ENCODE measurements at regions not wholly inside any gene's neighbourhood (a gene's known extent, or its start where the extent isn't known, plus 50 kb on each side); places are given as distances from the start of the nearest gene placed in this dataset.

DNA sequence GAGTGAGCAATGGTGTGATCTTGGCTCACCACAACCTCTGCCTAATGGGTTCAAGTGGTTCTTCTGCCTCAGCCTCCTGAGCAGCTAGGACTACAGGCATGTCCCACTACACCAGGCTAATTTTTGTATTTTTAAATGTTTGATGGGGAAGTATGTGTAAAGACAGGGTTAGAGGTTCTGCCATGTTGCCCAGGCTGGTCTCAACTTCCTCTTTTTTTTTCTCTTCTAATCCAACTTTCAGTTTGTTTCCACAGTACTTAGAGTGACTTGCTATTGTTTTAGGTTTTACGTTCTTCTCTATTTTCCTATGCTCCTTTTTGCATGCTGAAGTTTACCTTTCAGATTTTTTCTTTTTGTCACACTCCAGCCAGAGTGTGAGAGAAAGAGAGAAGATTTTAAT, 1433.0 kb downstream of the UQCRFS1 start:
- Histone ChIP-seq H3K4me1 (no peaks in the 10 kb centered on the region), H3K27me3 (no peaks in the 10 kb centered on the region), H3K9me3 (peaks cover 15 to 94% of the 10 kb centered on the region in 2 donors), H3K4me3 (no peak overlapping the region), H3K36me3 (peaks cover 14 to 36% of the 10 kb centered on the region in 2 donors), H3K27ac (no peak overlapping the region)
- intact Hi-C loops (cut with DNase I) = no loop called here
- no peak for DNase-seq (ENCODE audit: low spot score in 2 of 2)
- TF ChIP-seq, protein P1, sequence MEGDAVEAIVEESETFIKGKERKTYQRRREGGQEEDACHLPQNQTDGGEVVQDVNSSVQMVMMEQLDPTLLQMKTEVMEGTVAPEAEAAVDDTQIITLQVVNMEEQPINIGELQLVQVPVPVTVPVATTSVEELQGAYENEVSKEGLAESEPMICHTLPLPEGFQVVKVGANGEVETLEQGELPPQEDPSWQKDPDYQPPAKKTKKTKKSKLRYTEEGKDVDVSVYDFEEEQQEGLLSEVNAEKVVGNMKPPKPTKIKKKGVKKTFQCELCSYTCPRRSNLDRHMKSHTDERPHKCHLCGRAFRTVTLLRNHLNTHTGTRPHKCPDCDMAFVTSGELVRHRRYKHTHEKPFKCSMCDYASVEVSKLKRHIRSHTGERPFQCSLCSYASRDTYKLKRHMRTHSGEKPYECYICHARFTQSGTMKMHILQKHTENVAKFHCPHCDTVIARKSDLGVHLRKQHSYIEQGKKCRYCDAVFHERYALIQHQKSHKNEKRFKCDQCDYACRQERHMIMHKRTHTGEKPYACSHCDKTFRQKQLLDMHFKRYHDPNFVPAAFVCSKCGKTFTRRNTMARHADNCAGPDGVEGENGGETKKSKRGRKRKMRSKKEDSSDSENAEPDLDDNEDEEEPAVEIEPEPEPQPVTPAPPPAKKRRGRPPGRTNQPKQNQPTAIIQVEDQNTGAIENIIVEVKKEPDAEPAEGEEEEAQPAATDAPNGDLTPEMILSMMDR (IDR thresholded peaks at IDR 0.05) = no peak

DNA sequence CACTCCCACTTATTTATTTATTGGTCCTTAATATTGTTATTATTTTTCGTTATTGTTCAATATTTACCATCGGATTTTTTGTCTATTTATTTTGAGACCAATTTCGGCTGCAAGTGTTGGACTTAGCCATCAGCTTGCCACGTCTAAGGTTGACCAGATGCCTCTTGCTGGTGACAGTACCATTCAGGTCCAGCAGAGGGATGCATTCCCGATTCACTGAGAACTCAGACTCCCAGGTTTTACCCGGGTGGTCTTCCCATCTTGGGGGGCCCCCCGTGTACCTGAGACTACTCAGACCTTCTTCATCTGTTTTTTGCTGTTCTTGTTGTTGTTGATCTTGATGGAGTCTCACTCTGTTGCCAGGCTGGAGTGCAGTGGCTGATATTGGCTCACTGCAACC, 1435.2 kb downstream of the UQCRFS1 start:
- intact Hi-C loops (cut with DNase I) = no loop called here
- peaks cover 17 to 37% of the 10 kb centered on the region in 2 donors for H3K36me3 ChIP-seq
- TF ChIP-seq, protein P1 (IDR thresholded peaks at IDR 0.05) = no peak

DNA sequence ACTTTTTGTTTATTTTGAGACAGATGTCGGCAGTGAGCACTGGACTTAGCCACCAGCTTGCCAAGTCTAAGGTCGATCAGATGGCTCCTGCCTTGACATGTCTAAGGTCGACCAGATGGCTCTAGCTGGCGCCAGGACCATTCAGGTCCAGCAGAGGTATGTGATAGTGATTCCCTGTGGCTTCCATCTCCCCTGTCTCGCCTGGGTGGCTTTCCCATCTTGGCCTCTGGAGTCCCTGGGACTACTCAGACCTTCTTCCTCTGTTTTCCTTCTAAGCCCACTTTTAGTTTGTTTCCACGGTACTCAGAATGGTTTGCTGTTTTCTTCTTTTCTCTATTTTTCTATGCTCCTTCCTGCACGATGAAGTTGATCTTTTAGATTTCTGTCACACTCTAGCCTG, 1435.7 kb downstream of the UQCRFS1 start:
- Histone ChIP-seq H3K9me3 (peaks cover 28 to 94% of the 10 kb centered on the region in 2 donors), H3K4me3 (no peak overlapping the region), H3K4me1 (no peaks in the 10 kb centered on the region), H3K27me3 (no peaks in the 10 kb centered on the region), H3K36me3 (peaks cover 17 to 35% of the 10 kb centered on the region in 2 donors), H3K27ac (no peak overlapping the region)
- TF ChIP-seq, protein P1 (IDR thresholded peaks at IDR 0.05) = no peak
- DNase-seq (ENCODE audit: low spot score in 2 of 2) = no peak
- intact Hi-C loops (cut with DNase I) = no loop called here

More for the DNA sequence above, 1435.2 kb downstream of the UQCRFS1 start:
- no peak overlapping the region for H3K27ac ChIP-seq
- no peaks in the 10 kb centered on the region for H3K4me1 ChIP-seq
- DNase-seq (ENCODE audit: low spot score in 2 of 2) = no peak
- no peak overlapping the region for H3K4me3 ChIP-seq
- H3K9me3 ChIP-seq = peaks cover 23 to 94% of the 10 kb centered on the region in 2 donors
- H3K27me3 ChIP-seq = no peaks in the 10 kb centered on the region

DNA sequence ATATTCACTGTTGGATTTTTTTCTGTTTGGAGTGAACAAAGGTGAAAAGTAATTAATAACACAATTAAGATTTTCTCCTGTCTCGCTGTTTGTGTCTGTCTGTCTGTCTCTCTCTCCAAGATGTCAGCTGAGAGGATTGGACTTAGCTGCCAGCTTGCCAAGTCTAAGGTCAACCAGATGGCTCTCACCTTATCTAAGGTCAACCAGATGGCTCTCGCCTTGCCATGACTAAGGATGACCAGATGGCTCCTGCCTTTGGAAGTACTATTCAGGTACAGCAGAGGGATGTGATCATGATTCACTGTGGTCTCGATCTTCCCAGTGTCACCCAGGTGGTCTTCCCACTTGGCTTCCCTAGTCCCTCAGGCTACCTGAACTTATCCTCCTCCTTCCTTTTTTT, 1436.4 kb downstream of the UQCRFS1 start:
- TF ChIP-seq, protein P1 (IDR thresholded peaks at IDR 0.05) = no peak
- H3K36me3 ChIP-seq = peaks cover 17 to 30% of the 10 kb centered on the region in 2 donors
- intact Hi-C loops (cut with DNase I) = no loop called here
- no peak overlapping the region for H3K4me3 ChIP-seq
- H3K4me1 ChIP-seq = no peaks in the 10 kb centered on the region
- DNase-seq (ENCODE audit: low spot score in 2 of 2) = no peak
- no peak overlapping the region for H3K27ac ChIP-seq
- H3K9me3 ChIP-seq = peaks cover 31 to 94% of the 10 kb centered on the region in 2 donors
- H3K27me3 ChIP-seq = no peaks in the 10 kb centered on the region

DNA sequence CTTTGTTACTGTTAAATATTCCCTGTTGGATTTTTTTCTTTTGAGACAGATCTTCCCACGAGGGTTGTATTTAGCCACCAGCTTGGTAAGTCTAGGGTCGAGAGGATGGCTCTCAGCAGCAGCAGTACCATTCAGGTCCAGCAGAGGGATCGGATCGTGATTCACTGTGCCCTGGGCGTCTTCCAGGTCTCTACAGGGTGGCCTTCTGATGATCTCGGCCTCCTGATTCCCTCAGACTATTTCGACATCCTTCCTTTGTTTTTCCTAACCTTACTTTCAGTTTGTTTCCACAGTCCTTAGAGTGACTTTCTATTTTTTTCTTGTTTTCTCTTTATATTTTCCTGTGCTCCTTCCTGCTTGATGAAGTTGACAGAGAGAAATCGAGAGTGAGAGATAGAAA, 1436.9 kb downstream of the UQCRFS1 start:
- H3K4me3 ChIP-seq = no peak overlapping the region
- peaks cover 37 to 97% of the 10 kb centered on the region in 2 donors for H3K9me3 ChIP-seq
- DNase-seq (ENCODE audit: low spot score in 2 of 2) = no peak
- H3K36me3 ChIP-seq = peaks cover 17 to 27% of the 10 kb centered on the region in 2 donors
- H3K27me3 ChIP-seq = no peaks in the 10 kb centered on the region
- no peaks in the 10 kb centered on the region for H3K4me1 ChIP-seq
- TF ChIP-seq, protein P1 (IDR thresholded peaks at IDR 0.05) = no peak
- intact Hi-C loops (cut with DNase I) = no loop called here
- no peak overlapping the region for H3K27ac ChIP-seq

DNA sequence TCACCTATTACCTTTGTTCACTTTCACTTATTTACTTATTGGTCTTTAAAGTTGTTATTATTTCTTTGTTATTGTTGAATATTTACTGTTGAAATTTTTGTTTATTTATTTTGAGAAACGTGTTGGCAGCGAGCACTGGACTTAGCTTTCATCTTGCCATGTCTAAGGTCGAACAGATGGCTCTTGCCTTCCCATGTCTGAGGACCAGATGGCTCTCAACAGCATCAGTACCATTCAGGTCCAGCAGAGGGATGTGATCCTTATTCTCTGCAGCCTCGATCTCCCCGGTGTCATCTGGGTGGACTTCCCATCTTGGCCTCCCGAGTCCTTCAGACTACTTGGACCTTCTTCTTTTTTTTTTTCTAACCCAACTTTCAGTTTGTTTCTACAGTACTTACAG, 1437.6 kb downstream of the UQCRFS1 start:
- intact Hi-C loops (cut with DNase I) = no loop called here
- H3K4me1 ChIP-seq = no peaks in the 10 kb centered on the region
- H3K27ac ChIP-seq = no peak overlapping the region
- H3K36me3 ChIP-seq = peaks cover 17 to 27% of the 10 kb centered on the region in 2 donors
- no peak overlapping the region for H3K4me3 ChIP-seq
- peaks cover 43 to 97% of the 10 kb centered on the region in 2 donors for H3K9me3 ChIP-seq
- no peak for DNase-seq (ENCODE audit: low spot score in 2 of 2)
- H3K27me3 ChIP-seq = no peaks in the 10 kb centered on the region
- TF ChIP-seq, protein P1 (IDR thresholded peaks at IDR 0.05) = no peak
